ENCODE measurements at regions not wholly inside any gene's neighbourhood (a gene's known extent, or its start where the extent isn't known, plus 50 kb on each side); places are given as distances from the start of the nearest gene placed in this dataset.

DNA sequence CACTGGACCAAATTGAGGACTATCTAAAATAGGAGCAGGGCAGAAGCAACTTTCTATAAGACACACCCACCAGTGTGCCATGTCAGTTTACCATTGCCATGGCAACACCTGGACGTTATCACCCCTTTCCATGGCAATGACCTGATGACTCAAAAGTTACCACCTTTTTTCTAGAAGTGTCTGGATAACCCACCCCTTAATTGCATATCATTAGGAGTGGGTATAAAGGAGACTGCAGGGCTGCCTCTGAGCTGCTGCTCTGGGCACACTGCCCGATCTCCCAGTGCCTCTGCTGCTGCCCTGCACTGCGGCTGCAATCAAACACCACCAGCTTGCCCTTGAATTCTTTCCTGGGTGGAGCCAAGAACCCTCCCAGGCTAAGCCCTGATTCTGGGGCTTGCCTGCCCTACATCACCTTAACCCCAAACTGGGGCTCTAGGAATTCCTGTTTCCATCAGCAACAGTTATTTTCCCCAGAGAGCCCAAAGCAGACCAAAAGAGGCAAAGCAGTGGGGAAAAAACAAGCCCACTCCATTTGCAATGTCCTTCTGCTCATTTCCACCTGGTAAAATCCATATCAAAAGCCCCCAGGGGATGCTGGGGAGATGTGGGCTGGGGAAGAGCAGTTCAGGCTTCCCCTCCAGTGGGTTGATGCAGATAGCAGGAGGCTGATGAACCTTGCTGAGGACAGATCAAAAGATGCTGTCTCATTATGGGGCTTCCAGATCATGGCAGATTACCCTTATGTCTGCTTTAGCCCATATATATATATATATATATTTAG, 129.5 kb upstream of the NCOR2 start:
- Mint-ChIP-seq H3K9me3 (no peaks in the 10 kb centered on the region), H3K4me3 (no peak overlapping the region), H3K36me3 (no peaks in the 10 kb centered on the region), H3K27ac (peak overlapping the region; percentile 74), H3K4me1 (peaks cover 28% of the 10 kb centered on the region)
- ATAC-seq, result no peak
- no peak for DNase-seq (ENCODE audit: low spot score in 2 of 2)

DNA sequence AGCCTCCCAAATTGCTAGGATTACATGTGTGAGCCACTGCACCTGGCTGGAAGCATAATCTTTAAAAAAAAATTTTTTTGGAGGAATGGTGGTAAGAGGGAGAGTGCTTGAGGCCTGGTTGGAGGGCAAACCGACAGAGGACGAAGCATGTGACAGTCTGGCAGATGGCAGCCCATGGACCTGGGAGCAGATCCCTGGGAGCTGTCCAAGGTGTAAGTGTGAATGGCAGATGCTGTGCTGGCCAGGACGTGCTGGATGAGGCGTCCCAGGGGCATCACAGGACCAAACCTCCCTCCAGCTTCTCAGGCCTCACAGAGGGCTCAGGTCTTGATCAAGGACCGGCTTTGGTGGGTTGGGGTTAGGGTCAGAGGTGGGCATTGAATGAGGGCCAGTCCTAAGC, 128.4 kb upstream of the NCOR2 start:
- no peaks in the 10 kb centered on the region for H3K36me3 Mint-ChIP-seq
- H3K27ac Mint-ChIP-seq, result peak overlapping the region; percentile 74
- no peak for ATAC-seq
- no peak overlapping the region for H3K4me3 Mint-ChIP-seq
- no peak for DNase-seq (ENCODE audit: low spot score in 2 of 2)
- peaks cover 28% of the 10 kb centered on the region for H3K4me1 Mint-ChIP-seq
- no peaks in the 10 kb centered on the region for H3K9me3 Mint-ChIP-seq

DNA sequence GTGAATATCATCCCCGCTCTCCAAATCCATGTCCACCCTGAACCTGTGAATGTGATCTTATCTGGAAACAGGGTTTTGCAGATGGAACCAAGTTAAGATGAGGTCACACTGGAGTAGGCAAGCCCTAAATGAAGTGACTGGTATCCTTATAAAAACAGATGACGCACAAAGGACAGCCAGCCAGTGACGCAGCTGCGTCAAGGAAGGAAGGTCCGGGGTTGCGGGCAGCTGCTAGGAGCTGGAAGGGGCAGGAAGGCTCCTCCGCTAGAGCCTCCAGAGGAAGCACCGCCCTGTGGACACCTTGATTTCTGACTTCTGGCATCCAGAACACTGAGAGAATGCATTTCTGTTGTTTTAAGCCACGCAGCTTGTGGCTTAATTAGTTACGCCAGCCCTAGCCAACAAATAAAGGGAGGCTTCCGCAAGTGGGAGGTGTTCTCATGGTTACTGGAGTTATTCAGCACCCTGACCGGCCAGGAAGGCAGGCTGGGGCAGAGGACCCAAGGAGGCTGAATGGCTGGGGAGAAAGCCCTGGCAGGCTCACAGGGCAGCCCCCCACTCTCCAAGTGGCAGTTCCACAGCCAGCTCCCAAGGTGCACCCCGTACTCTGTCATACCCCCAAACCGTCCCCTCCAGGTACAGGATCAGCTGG, 127.6 kb upstream of the NCOR2 start:
- Mint-ChIP-seq H3K9me3 (no peaks in the 10 kb centered on the region), H3K27ac (no peak overlapping the region), H3K4me1 (peaks cover 28% of the 10 kb centered on the region), H3K36me3 (no peaks in the 10 kb centered on the region), H3K4me3 (no peak overlapping the region)
- ATAC-seq (no peak), DNase-seq (ENCODE audit: low spot score in 2 of 2) (no peak)

DNA sequence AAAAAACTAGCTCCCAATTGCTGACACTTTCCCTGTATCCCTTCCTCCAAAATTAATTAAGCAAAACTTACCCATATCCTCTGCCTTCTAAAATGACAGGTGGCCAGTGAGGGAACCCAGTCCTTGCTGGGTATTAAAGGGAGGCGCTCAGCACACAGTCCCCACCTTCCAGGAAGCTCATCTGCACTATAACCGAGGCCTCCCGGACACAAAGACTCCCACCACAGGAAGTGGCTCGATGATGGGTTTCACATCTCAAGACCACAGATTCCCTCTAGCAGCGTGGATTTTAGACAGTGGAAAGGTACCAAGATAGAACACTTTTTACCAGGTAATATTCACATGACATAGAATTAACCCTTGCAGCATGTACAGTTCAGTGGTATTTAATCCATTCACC, 126.8 kb upstream of the NCOR2 start:
- H3K4me3 Mint-ChIP-seq, result peak overlapping the region; percentile 20
- ATAC-seq (peak; percentile 87), DNase-seq (ENCODE audit: low spot score in 2 of 2) (no peak)
- H3K36me3 Mint-ChIP-seq, result no peaks in the 10 kb centered on the region
- H3K4me1 Mint-ChIP-seq, result peaks cover 28% of the 10 kb centered on the region
- H3K27ac Mint-ChIP-seq, result peak overlapping the region; percentile 18
- H3K9me3 Mint-ChIP-seq, result no peaks in the 10 kb centered on the region

DNA sequence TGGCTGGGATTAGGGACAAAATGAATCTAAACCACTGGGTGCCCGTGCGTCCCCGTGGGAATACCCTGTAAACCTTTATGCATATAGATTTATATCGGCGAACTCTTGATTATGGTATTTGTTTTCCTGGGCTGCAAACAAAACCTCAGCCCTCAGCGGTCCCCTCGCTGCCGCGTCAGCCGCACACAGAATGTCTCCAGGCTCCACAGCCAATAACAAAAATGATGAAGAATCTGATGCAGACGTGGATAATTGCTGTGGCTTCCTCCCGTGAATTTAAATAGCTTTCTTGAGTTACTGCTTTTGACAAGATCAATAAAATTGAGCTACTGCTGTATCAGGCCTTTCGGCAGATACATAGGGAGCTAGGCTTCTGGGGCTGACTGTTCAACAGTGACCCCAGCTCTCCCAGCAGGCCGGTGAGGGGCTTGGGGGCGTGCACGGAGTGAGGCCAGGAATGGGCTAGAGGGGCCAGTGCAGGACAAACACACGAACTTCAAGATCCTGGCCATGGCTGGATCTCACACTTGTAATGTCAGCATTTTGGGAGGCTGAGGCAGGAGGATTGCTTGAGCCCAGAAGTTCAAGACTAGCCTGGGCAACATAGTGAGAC, 125.8 kb upstream of the NCOR2 start:
- peaks cover 7% of the 10 kb centered on the region for H3K36me3 Mint-ChIP-seq
- peaks cover 36% of the 10 kb centered on the region for H3K4me1 Mint-ChIP-seq
- no peak overlapping the region for H3K4me3 Mint-ChIP-seq
- no peak for ATAC-seq
- H3K27ac Mint-ChIP-seq, result no peak overlapping the region
- no peaks in the 10 kb centered on the region for H3K9me3 Mint-ChIP-seq
- no peak for DNase-seq (ENCODE audit: low spot score in 2 of 2)

DNA sequence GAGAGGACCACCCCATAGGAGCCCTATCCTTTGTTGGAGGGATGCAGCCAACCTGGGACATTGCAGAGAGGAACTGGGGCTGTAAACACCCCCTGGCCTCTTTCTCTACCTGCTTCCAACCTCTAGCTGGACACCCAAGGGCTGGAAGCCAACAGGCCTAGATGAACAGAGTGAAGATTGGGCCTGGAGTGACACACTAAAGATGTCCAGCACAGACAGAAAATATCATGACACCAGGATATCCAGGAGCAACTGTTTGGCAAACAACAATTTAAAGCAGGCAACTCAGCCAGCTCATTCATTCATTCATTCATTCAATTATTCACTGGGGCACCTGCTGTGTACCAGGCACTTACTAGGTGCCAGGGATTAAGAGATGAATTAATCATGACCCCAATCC, 125.0 kb upstream of the NCOR2 start:
- no peak for ATAC-seq
- no peak overlapping the region for H3K4me3 Mint-ChIP-seq
- no peak for DNase-seq (ENCODE audit: low spot score in 2 of 2)
- no peak overlapping the region for H3K27ac Mint-ChIP-seq
- H3K4me1 Mint-ChIP-seq, result peaks cover 43% of the 10 kb centered on the region
- no peaks in the 10 kb centered on the region for H3K9me3 Mint-ChIP-seq
- H3K36me3 Mint-ChIP-seq, result peaks cover 7% of the 10 kb centered on the region

DNA sequence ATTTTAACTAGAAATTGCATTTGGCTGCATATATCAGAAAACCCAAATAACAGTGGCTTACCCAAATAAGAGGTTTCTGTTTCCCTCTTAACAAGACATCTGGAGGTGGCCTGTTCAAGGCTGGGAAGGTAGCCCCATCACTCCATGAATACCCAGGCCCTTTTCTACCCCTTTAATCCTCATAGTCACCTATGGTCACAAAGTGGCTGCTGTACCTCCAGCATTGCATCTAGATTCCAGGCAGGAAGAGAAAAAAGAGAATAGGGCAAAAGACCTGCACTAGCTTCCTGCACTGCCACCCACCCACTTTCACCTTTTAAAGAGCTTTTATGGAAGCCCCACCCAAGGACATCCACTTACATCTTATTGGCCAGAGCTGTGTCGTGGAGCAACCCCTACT, 124.0 kb upstream of the NCOR2 start:
- Mint-ChIP-seq H3K27ac (no peak overlapping the region), H3K4me1 (peaks cover 45% of the 10 kb centered on the region), H3K36me3 (peaks cover 7% of the 10 kb centered on the region), H3K4me3 (no peak overlapping the region), H3K9me3 (no peaks in the 10 kb centered on the region)
- DNase-seq (ENCODE audit: low spot score in 2 of 2) (no peak), ATAC-seq (no peak)

DNA sequence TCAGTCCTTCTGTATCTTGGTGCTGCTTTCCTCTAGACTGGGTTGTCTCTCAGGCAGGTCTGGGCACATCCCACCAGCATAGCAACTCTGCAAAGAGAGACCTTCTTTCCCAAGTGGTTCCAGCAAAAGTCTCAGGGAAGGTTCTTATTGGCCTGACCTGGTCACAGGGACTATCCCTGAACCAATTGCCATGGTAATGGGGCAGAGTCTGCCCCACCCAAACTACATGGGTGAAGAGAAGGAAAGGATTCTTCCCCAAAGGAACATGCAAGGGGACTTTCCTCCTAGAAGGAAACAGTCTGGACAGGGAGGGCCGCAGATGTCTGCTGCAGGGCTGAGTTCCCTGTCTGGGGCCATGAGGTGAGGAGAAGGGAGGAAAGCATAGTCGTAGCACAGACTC, 122.2 kb upstream of the NCOR2 start:
- ATAC-seq (no peak), DNase-seq (ENCODE audit: low spot score in 2 of 2) (no peak)
- no peak overlapping the region for H3K27ac Mint-ChIP-seq
- H3K4me1 Mint-ChIP-seq, result peaks cover 46% of the 10 kb centered on the region
- H3K4me3 Mint-ChIP-seq, result no peak overlapping the region
- peaks cover 7% of the 10 kb centered on the region for H3K36me3 Mint-ChIP-seq
- H3K9me3 Mint-ChIP-seq, result no peaks in the 10 kb centered on the region

DNA sequence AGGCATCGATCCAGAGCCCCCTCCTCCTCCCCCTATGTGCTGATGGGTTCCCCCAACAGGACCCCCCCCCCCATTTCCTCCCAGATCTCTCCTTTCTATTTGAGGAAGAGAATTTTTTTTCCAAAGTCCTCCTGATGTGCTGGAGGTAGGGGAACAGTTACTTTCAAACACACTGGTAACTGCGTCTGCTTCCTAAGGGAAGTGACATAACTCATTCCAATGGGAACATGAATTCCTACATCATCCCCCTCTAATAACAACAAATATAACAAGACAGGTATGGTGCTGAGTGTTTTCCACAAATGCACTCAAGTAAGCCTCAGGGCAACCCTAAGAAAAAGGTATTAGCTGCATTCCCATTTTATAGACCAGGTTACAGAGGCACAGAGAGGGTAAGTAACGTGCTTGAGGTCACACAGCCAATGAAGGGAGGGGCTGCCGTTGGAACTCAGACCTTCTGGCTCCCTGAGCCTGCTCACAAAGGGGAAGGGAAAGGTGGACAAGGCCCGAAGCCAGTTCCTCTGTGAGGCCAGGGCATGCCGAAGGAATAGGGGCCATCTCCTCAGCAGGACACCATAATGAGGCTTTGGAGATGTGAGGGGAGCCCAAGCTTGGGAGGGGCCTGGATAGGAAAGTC, 121.1 kb upstream of the NCOR2 start:
- H3K4me3 Mint-ChIP-seq, result no peak overlapping the region
- H3K9me3 Mint-ChIP-seq, result no peaks in the 10 kb centered on the region
- ATAC-seq, result no peak
- DNase-seq (ENCODE audit: low spot score in 2 of 2), result no peak
- peaks cover 7% of the 10 kb centered on the region for H3K36me3 Mint-ChIP-seq
- peaks cover 48% of the 10 kb centered on the region for H3K4me1 Mint-ChIP-seq
- peak overlapping the region; percentile 7 for H3K27ac Mint-ChIP-seq

DNA sequence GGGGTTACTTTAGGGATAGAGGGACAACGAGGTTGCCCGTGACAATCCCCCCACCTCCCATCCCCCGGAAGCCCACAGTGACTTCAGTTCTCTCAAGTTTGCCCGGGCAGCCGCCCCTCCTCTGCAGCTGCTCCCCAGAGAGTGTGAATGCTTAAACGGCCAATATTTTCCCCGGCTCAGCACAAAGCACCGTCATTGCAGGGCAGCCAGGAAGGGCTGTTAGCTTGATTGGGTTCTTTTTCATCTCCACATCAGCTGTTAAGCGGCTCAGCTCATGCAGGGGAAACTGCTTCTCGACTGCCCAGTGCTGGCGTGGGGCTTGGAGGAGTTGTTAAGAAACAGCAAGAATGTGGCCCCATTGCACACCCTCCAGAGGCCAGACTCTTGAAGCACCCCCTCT, 120.5 kb upstream of the NCOR2 start:
- H3K4me3 Mint-ChIP-seq, result peak overlapping the region; percentile 0
- H3K9me3 Mint-ChIP-seq, result no peaks in the 10 kb centered on the region

DNA sequence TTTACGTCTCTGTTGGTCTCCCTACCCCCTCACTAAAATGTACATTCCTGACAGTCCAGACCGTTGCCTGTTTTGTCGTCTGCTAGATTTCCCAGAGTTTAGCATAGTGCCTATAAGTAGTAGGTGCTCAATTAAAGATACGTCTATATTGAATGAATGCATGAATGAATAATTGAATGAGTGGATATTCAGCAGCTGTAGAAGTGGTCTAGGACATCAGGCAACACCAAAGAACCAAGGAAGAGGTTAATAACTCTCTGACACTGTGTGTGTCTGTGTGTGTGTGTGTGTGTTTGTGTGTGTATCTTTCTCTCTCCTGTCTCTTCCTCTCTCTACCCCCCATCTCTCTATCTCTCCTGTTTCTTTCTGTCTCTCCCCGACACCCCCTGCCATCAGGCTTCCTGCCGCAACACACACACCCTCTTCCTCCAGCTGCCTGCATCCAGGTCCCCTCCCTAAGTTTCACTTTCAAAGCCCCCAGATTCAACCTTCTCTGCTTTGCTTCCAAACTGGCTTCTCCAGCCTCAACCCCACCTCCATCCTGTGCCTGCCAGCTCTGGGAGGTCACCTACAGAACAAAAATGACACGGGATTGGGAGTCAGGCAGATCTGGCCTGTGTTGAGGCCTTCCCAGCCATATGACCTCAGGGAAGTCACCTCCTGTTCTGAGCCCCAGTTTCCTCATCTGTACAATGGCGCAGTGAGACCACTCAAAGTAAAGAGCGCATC, 119.9 kb upstream of the NCOR2 start:
- peak overlapping the region; percentile 0 for H3K4me3 Mint-ChIP-seq
- H3K36me3 Mint-ChIP-seq, result peaks cover 7% of the 10 kb centered on the region
- ATAC-seq, result peak; percentile 6
- peak overlapping the region; percentile 7 for H3K27ac Mint-ChIP-seq
- DNase-seq (ENCODE audit: low spot score in 2 of 2), result no peak
- H3K4me1 Mint-ChIP-seq, result peaks cover 59% of the 10 kb centered on the region
- H3K9me3 Mint-ChIP-seq, result no peaks in the 10 kb centered on the region

More for the DNA sequence above, 120.5 kb upstream of the NCOR2 start:
- Mint-ChIP-seq H3K4me1 (peaks cover 53% of the 10 kb centered on the region), H3K27ac (peak overlapping the region; percentile 7), H3K36me3 (peaks cover 7% of the 10 kb centered on the region)
- DNase-seq (ENCODE audit: low spot score in 2 of 2) (no peak), ATAC-seq (peak; percentile 29)

DNA sequence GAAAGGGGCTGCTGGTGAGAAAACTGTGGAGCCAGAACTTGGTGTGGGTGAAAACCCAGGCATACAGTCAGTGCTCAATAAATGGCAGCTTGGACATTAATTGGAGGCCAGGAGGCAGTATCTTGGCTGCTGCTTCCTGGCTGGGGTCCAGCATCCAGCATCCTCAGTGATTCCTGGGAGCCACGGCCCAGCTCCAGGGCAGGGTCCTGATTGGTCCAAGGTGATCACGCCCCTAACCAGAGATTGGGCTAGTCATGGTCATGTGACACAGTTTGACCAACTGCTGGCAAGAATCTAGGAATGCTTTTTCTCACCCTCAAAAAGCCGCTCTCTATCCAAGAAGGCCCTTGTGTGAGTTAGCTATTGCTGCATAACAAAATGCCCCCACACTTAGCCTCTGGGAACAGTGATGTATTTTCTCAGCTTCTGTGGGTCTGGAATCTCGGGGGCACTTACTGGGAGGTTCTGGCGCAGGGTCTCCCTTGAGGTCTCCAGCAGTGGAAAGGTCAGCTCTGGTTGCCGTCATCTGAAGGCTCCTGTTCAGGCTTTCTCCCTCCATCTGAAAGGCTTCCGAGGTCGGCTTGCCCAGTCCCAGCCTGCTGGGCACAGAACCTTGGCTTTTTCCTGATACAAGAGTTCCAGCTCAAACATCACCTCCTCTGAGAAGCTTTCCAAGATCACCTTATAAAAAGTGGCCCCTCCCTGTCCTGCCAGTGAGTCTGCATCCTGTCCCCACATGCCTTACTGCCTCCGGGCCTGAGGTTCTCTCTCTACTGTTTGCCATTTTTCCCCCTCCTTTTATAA, 119.2 kb upstream of the NCOR2 start:
- ATAC-seq, result no peak
- H3K36me3 Mint-ChIP-seq, result peaks cover 7% of the 10 kb centered on the region
- DNase-seq (ENCODE audit: low spot score in 2 of 2), result no peak
- H3K4me3 Mint-ChIP-seq, result no peak overlapping the region
- no peaks in the 10 kb centered on the region for H3K9me3 Mint-ChIP-seq
- H3K4me1 Mint-ChIP-seq, result peaks cover 66% of the 10 kb centered on the region
- H3K27ac Mint-ChIP-seq, result no peak overlapping the region

DNA sequence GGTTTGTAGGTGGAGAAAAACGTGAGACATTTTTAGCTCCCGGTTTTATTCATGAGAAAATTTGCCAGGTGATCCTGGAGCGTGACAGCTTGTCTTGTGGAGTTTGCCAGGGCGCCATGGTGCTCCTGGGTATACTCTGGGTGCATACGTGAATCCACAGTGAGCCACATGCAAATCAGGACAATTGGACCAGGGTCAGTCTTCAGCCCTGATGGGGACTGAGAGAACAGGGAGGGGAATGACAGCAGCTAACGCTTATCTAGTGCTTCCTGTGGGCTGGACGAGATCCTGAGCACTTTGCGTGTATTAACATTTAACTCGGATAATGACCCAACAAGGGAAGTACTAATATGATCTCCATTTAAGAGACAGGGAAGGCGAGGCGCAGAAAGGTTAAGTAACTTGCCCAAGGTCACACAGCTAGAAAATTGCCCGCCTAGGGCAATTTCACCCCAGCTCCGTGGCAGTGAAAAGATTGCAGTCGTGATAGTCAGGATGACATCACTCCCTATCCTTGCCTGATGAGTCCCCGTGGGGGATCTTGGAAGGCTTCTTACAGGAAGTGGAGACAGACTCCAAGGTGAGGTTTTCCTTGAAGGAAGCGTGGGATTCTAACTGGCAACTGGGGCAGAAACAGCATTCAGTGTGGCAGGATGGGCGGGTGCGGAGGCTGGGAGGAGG, 118.4 kb upstream of the NCOR2 start:
- peaks cover 72% of the 10 kb centered on the region for H3K4me1 Mint-ChIP-seq
- DNase-seq (ENCODE audit: low spot score in 2 of 2), result no peak
- H3K36me3 Mint-ChIP-seq, result peaks cover 7% of the 10 kb centered on the region
- H3K9me3 Mint-ChIP-seq, result no peaks in the 10 kb centered on the region
- no peak for ATAC-seq
- H3K4me3 Mint-ChIP-seq, result no peak overlapping the region
- H3K27ac Mint-ChIP-seq, result peak overlapping the region; percentile 29

All from stimulated activated effector memory CD8-positive, alpha-beta T cell treated with anti-CD3 and anti-CD28 coated beads, Interleukin-12 subunit alpha, Interleukin-12 subunit beta, amount 100 ng/mL, for 72 hours (primary cell).